Trophoblast cell (in vitro differentiated cells and primary cell): ENCODE measurements at regions not wholly inside any gene's neighbourhood (a gene's known extent, or its start where the extent isn't known, plus 50 kb on each side); places are given as distances from the start of the nearest gene placed in this dataset.

Experiments
- DNase-seq, 2 donors: peaks; one replicate each; pipeline ENCODE4 v3.0.0-alpha.2; 2016
- H2AFZ ChIP-seq: 2 replicates; pipeline ENCODE4 v1.6.1; 2013; ENCODE audit warnings: low read length, moderate library complexity, mild to moderate bottlenecking; ENCODE audit not compliant: insufficient read depth, poor library complexity
- H2AK5ac ChIP-seq: 2 replicates; pipeline ENCODE4 v1.6.1; 2013; ENCODE audit warnings: mild to moderate bottlenecking, low read length
- H2BK120ac ChIP-seq: 2 replicates; pipeline ENCODE4 v1.6.1; 2013; ENCODE audit warnings: low read length, mild to moderate bottlenecking, moderate library complexity; ENCODE audit not compliant: insufficient read depth, poor library complexity
- H2BK12ac ChIP-seq: 2 replicates; pipeline ENCODE4 v1.6.1; 2013; ENCODE audit warnings: mild to moderate bottlenecking, low read length, moderate library complexity
- H2BK5ac ChIP-seq: 2 replicates; pipeline ENCODE4 v1.6.1; 2013; ENCODE audit warnings: low read length, low read depth, moderate library complexity, mild to moderate bottlenecking; ENCODE audit not compliant: poor library complexity
- H3K14ac ChIP-seq: 2 replicates; pipeline ENCODE4 v1.6.1; 2013; ENCODE audit warnings: mild to moderate bottlenecking, low read length
- H3K18ac ChIP-seq: 2 replicates; pipeline ENCODE4 v1.6.1; 2013; ENCODE audit warnings: mild to moderate bottlenecking, low read length
- H3K23ac ChIP-seq: 2 replicates; pipeline ENCODE4 v1.6.1; 2013; ENCODE audit warnings: low read length
- H3K27ac ChIP-seq: 2 replicates; pipeline ENCODE4 v1.5.1; 2013; ENCODE audit warnings: low read depth, mild to moderate bottlenecking, inconsistent platforms, low read length, moderate library complexity
- H3K27me3 ChIP-seq: 2 replicates; pipeline ENCODE4 v1.6.1; 2013; ENCODE audit warnings: inconsistent platforms, mild to moderate bottlenecking, low read length, moderate library complexity; ENCODE audit not compliant: insufficient read depth
- H3K36me3 ChIP-seq, 2 experiments: 1 replicate in 1 of 2; 2 replicates in 1 of 2; pipeline ENCODE4 v1.6.1; 2013; ENCODE audit warnings: low read length in 2 of 2, mild to moderate bottlenecking in 2 of 2, moderate library complexity in 1 of 2; ENCODE audit not compliant: insufficient read depth in 2 of 2, control insufficient read depth in 1 of 2
- H3K4ac ChIP-seq: 2 replicates; pipeline ENCODE4 v1.6.1; 2013; ENCODE audit warnings: low read depth, mild to moderate bottlenecking, low read length, moderate library complexity
- H3K4me1 ChIP-seq, 2 experiments: 1 replicate in 1 of 2; 2 replicates in 1 of 2; pipeline ENCODE4 v1.6.1; 2013; ENCODE audit warnings: low read length in 2 of 2, mild to moderate bottlenecking in 2 of 2, moderate library complexity in 1 of 2; ENCODE audit not compliant: insufficient read depth in 2 of 2, control insufficient read depth in 1 of 2
- H3K4me2 ChIP-seq: 2 replicates; pipeline ENCODE4 v1.6.1; 2013; ENCODE audit warnings: inconsistent platforms, mild to moderate bottlenecking, low read length, moderate library complexity
- H3K4me3 ChIP-seq: 2 replicates; pipeline ENCODE4 v1.5.1; 2013; ENCODE audit warnings: mild to moderate bottlenecking, low read depth, low read length, inconsistent platforms
- H3K79me1 ChIP-seq: one replicate; pipeline ENCODE4 v1.6.1; 2013; ENCODE audit warnings: low read length
- H3K79me2 ChIP-seq: 2 replicates; pipeline ENCODE4 v1.6.1; 2013; ENCODE audit warnings: low read length, mild to moderate bottlenecking; ENCODE audit not compliant: control insufficient read depth, insufficient read depth, poor library complexity
- H3K9ac ChIP-seq: 2 replicates; pipeline ENCODE4 v1.6.1; 2013; ENCODE audit warnings: mild to moderate bottlenecking, low read length
- H3K9me3 ChIP-seq: 2 replicates; pipeline ENCODE4 v1.6.1; 2013; ENCODE audit warnings: low read depth, mild to moderate bottlenecking, control low read depth, inconsistent platforms, low read length; ENCODE audit not compliant: insufficient read depth
- H4K12ac ChIP-seq: 2 replicates; pipeline ENCODE4 v1.6.1; 2013; ENCODE audit warnings: low read depth, mild to moderate bottlenecking, low read length, moderate library complexity
- H4K8ac ChIP-seq: 2 replicates; pipeline ENCODE4 v1.6.1; 2013; ENCODE audit warnings: low read depth, mild to moderate bottlenecking, low read length, moderate library complexity
- H4K91ac ChIP-seq: one replicate; pipeline ENCODE4 v1.6.1; 2013; ENCODE audit warnings: low read depth, mild to moderate bottlenecking, low read length, moderate library complexity
- WGBS: extraction: QIAGEN DNeasy Blood & Tissue Kit; methylation state at CpG from one replicate; pipeline ENCODE4 v1.1.7; 2013; ENCODE audit warnings: missing lambda C conversion rate; ENCODE audit not compliant: insufficient read length, insufficient coverage; ENCODE audit errors: extremely low coverage; 5-methylcytosine and 5-hydroxymethylcytosine counted together

- Histone ChIP-seq H2AK5ac (no peak overlapping the region), H2BK5ac (no peak overlapping the region), H4K12ac (no peak overlapping the region), H3K4ac (no peak overlapping the region), H3K9ac (no peak overlapping the region), H3K23ac (no peak overlapping the region), H2BK12ac (no peak overlapping the region), H3K4me2 (no peak overlapping the region), H3K79me2 (no peaks in the 10 kb centered on the region), H2BK120ac (no peak overlapping the region), H3K4me1 (no peaks in the 10 kb centered on the region), H3K9me3 (no peaks in the 10 kb centered on the region), H3K79me1 (no peaks in the 10 kb centered on the region), H3K27ac (no peak overlapping the region), H3K36me3 (no peaks in the 10 kb centered on the region), H3K4me3 (no peak overlapping the region), H3K18ac (no peak overlapping the region), H4K8ac (no peak overlapping the region), H4K91ac (no peak overlapping the region), H3K27me3 (no peaks in the 10 kb centered on the region), H3K14ac (no peak overlapping the region), H2AFZ (no peak overlapping the region)
- no CpG with 5 or more reads among the region's 4 CpGs for WGBS
- peak in 1 of 2 donors; percentile 7 for DNase-seq
Observed at GRCh38 chr13:68428292-68428691, 1198.2 kb upstream of the PCDH9 start.

- no peak overlapping the region for H2BK120ac ChIP-seq
- no peak overlapping the region for H2BK5ac ChIP-seq
- H3K9me3 ChIP-seq: no peaks in the 10 kb centered on the region
- H3K4ac ChIP-seq: no peak overlapping the region
- no peak overlapping the region for H4K8ac ChIP-seq
- DNase-seq: no peak
- no CpG with 5 or more reads among the region's 3 CpGs for WGBS
- no peak overlapping the region for H4K91ac ChIP-seq
- no peak overlapping the region for H3K4me3 ChIP-seq
- H3K18ac ChIP-seq: no peak overlapping the region
- H3K4me1 ChIP-seq: no peaks in the 10 kb centered on the region
- H3K14ac ChIP-seq: no peak overlapping the region
- H3K9ac ChIP-seq: no peak overlapping the region
- H4K12ac ChIP-seq: no peak overlapping the region
- no peak overlapping the region for H3K27ac ChIP-seq
- no peak overlapping the region for H3K23ac ChIP-seq
- no peak overlapping the region for H2BK12ac ChIP-seq
- no peaks in the 10 kb centered on the region for H3K79me2 ChIP-seq
- H3K27me3 ChIP-seq: no peaks in the 10 kb centered on the region
- no peaks in the 10 kb centered on the region for H3K36me3 ChIP-seq
- no peak overlapping the region for H2AK5ac ChIP-seq
- H3K79me1 ChIP-seq: no peaks in the 10 kb centered on the region
- no peak overlapping the region for H2AFZ ChIP-seq
- no peak overlapping the region for H3K4me2 ChIP-seq
Observed at GRCh38 chr13:68417801-68418200, 1187.7 kb upstream of the PCDH9 start.

GRCh38 chr13:68410007-68410406, 1179.9 kb upstream of the PCDH9 start:
- H2BK5ac ChIP-seq: no peak overlapping the region
- H2AFZ ChIP-seq: no peak overlapping the region
- H3K9ac ChIP-seq: no peak overlapping the region
- no peak overlapping the region for H4K12ac ChIP-seq
- H3K23ac ChIP-seq: no peak overlapping the region
- no peaks in the 10 kb centered on the region for H3K79me1 ChIP-seq
- no peak overlapping the region for H4K91ac ChIP-seq
- no peak overlapping the region for H3K14ac ChIP-seq
- no peak for DNase-seq
- no peak overlapping the region for H2AK5ac ChIP-seq
- no peak overlapping the region for H4K8ac ChIP-seq
- H3K4me3 ChIP-seq: no peak overlapping the region
- H3K4me1 ChIP-seq: no peaks in the 10 kb centered on the region
- no peaks in the 10 kb centered on the region for H3K27me3 ChIP-seq
- H2BK12ac ChIP-seq: no peak overlapping the region
- H2BK120ac ChIP-seq: no peak overlapping the region
- H3K9me3 ChIP-seq: peaks cover 3% of the 10 kb centered on the region
- no peak overlapping the region for H3K18ac ChIP-seq
- H3K36me3 ChIP-seq: no peaks in the 10 kb centered on the region
- no peaks in the 10 kb centered on the region for H3K79me2 ChIP-seq
- no peak overlapping the region for H3K27ac ChIP-seq
- no CpG with 5 or more reads among the region's 1 CpG for WGBS
- H3K4ac ChIP-seq: no peak overlapping the region
- no peak overlapping the region for H3K4me2 ChIP-seq

- Histone ChIP-seq H3K79me1 (no peaks in the 10 kb centered on the region), H3K23ac (no peak overlapping the region), H3K9me3 (no peaks in the 10 kb centered on the region), H3K14ac (no peak overlapping the region), H3K4me2 (no peak overlapping the region), H3K79me2 (no peaks in the 10 kb centered on the region), H3K27me3 (no peaks in the 10 kb centered on the region), H3K4me1 (no peaks in the 10 kb centered on the region), H2AK5ac (no peak overlapping the region), H2AFZ (no peak overlapping the region), H2BK120ac (no peak overlapping the region), H4K12ac (no peak overlapping the region), H3K18ac (no peak overlapping the region), H4K91ac (no peak overlapping the region), H2BK5ac (no peak overlapping the region), H3K4ac (no peak overlapping the region), H4K8ac (no peak overlapping the region), H3K9ac (no peak overlapping the region), H2BK12ac (no peak overlapping the region), H3K4me3 (no peak overlapping the region), H3K27ac (no peak overlapping the region), H3K36me3 (no peaks in the 10 kb centered on the region)
- 100% methylated on average over 2 of the region's 5 CpGs for WGBS
- no peak for DNase-seq
Observed at GRCh38 chr13:68390987-68391386, 1160.9 kb upstream of the PCDH9 start.
